Endothelial cell of umbilical vein (primary cell): ENCODE measurements at regions not wholly inside any gene's neighbourhood (a gene's known extent, or its start where the extent isn't known, plus 50 kb on each side); places are given as distances from the start of the nearest gene placed in this dataset.

Experiments used
- BruUV-seq: library from RNA; stranded (reverse); fragments of 400-500 nt; replicated peaks from 2 replicates; lab custom pipeline; 2021; lab: Mats Ljungman, UMichigan
- CTCF ChIA-PET: fragments of 300-600, 350-600 bp; sonication (Branson Sonifier 250); formaldehyde crosslinking; loops from one replicate; lab custom pipeline; 2021; ENCODE audit warnings: antibody characterized with exemption, inconsistent platforms; lab: Charles Lee
- POLR2A ChIA-PET: fragments of 300-600, 350-600 bp; sonication (Branson Sonifier 250); formaldehyde crosslinking; loops from one replicate; lab custom pipeline; 2021; ENCODE audit warnings: antibody characterized with exemption, inconsistent platforms; lab: Charles Lee
- DNase-seq: peaks from one replicate; pipeline ENCODE4 v3.0.0-alpha.2; 2011; ENCODE audit warnings: low read depth, low spot score
- FAIRE-seq: peaks from 2 replicates; lab custom pipeline; 2011; peaks lifted over from hg19 to GRCh38; lab: Jason Lieb, UNC
- H2AFZ ChIP-seq: 2 replicates; pipeline ENCODE4 v1.6.0; 2012; ENCODE audit warnings: low read depth, low read length, control low read depth, inconsistent platforms
- H3K27ac ChIP-seq: 2 replicates; pipeline ENCODE4 v1.5.1; 2011; ENCODE audit warnings: low read depth, mild to moderate bottlenecking, control low read depth, low read length, moderate library complexity; ENCODE audit not compliant: insufficient read depth
- H3K27me3 ChIP-seq, 2 experiments: 2 replicates each; pipeline versions ENCODE4 v1.6.0 to v1.6.1; 2011; ENCODE audit warnings: low read length in 2 of 2, mixed read lengths in 1 of 2; ENCODE audit not compliant: control insufficient read depth in 2 of 2, insufficient read depth in 2 of 2
- H3K36me3 ChIP-seq, 2 experiments: 2 replicates in 1 of 2; 3 replicates in 1 of 2; pipeline ENCODE4 v1.5.1; 2011; ENCODE audit warnings: low read length in 2 of 2, mild to moderate bottlenecking in 1 of 2, moderate library complexity in 1 of 2; ENCODE audit not compliant: control insufficient read depth in 2 of 2, insufficient read depth in 2 of 2; ENCODE audit errors: extremely low read depth in 1 of 2
- H3K4me1 ChIP-seq: 3 replicates; pipeline ENCODE4 v1.5.1; 2011; ENCODE audit warnings: mild to moderate bottlenecking, low read length; ENCODE audit not compliant: control insufficient read depth, insufficient read depth; ENCODE audit errors: extremely low read depth
- H3K4me2 ChIP-seq: 2 replicates; pipeline ENCODE4 v1.6.1; 2011; ENCODE audit warnings: low read length, control low read depth, mixed read lengths; ENCODE audit not compliant: insufficient read depth
- H3K4me3 ChIP-seq, 3 experiments: fragments of 200-600 bp in 1 of 3; sonication (generic), shearing (Covaris generic) in 1 of 3; replicated peaks in 1 of 3; 2 replicates each; pipeline ENCODE4 v1.5.1; 2011 to 2016; ENCODE audit warnings: control low read depth in 3 of 3, low read length in 3 of 3, mild to moderate bottlenecking in 2 of 3, inconsistent platforms in 1 of 3, low read depth in 1 of 3, moderate library complexity in 1 of 3; ENCODE audit not compliant: insufficient read depth in 1 of 3
- H3K79me2 ChIP-seq: 2 replicates; pipeline ENCODE4 v1.6.0; 2012; ENCODE audit warnings: low read length, inconsistent platforms; ENCODE audit not compliant: control insufficient read depth, insufficient read depth
- H3K9ac ChIP-seq: replicated peaks from 2 replicates; pipeline ENCODE3; 2011; ENCODE audit warnings: low read length, control low read depth; ENCODE audit not compliant: insufficient read depth; ENCODE audit errors: extremely low read depth
- H3K9me1 ChIP-seq: replicated peaks from 3 replicates; pipeline ENCODE4 v1.6.0; 2011; ENCODE audit warnings: mild to moderate bottlenecking, low read length; ENCODE audit not compliant: control insufficient read depth, insufficient read depth; ENCODE audit errors: extremely low read depth
- H3K9me3 ChIP-seq: replicated peaks from 2 replicates; pipeline ENCODE4 v1.5.1; 2012; ENCODE audit warnings: low read length, inconsistent platforms; ENCODE audit not compliant: control insufficient read depth, insufficient read depth
- H4K20me1 ChIP-seq: replicated peaks from 2 replicates; pipeline ENCODE3; 2011; ENCODE audit warnings: mild to moderate bottlenecking, low read length; ENCODE audit not compliant: control insufficient read depth, insufficient read depth; ENCODE audit errors: extremely low read depth
- CTCF ChIP-seq, 2 donors: IDR thresholded peaks; 1 replicate in 1 of 2; 2 replicates in 1 of 2; pipeline ENCODE4 v1.5.1; 2011; ENCODE audit warnings: low read length in 2 of 2, mild to moderate bottlenecking in 2 of 2, moderate library complexity in 2 of 2, control low read depth in 1 of 2, inconsistent platforms in 1 of 2, low read depth in 1 of 2; ENCODE audit not compliant: insufficient read depth in 1 of 2; ENCODE audit errors: extremely low read depth in 1 of 2
- EZH2 ChIP-seq: IDR thresholded peaks from 2 replicates; pipeline ENCODE4 v1.6.1; 2012; ENCODE audit warnings: borderline replicate concordance, low read depth, mild to moderate bottlenecking, moderate library complexity, low read length, inconsistent platforms; ENCODE audit not compliant: severe bottlenecking
- FOS ChIP-seq: IDR thresholded peaks from 2 replicates; pipeline ENCODE4 v1.6.1; 2011; ENCODE audit warnings: mild to moderate bottlenecking, low read length, moderate library complexity, borderline replicate concordance; ENCODE audit not compliant: insufficient read depth
- GATA2 ChIP-seq: IDR thresholded peaks from 2 replicates; pipeline ENCODE4 v1.7.0; 2011; ENCODE audit warnings: low read depth, mild to moderate bottlenecking, moderate library complexity, mixed read lengths, low read length; ENCODE audit not compliant: insufficient read length, insufficient read depth
- JUN ChIP-seq: IDR thresholded peaks from 2 replicates; pipeline ENCODE4 v1.6.1; 2011; ENCODE audit warnings: borderline replicate concordance, low read depth; ENCODE audit not compliant: insufficient read length, insufficient read depth
- MAX ChIP-seq: IDR thresholded peaks from 2 replicates; pipeline ENCODE4 v1.6.1; 2011; ENCODE audit not compliant: insufficient read depth, insufficient read length
- MYC ChIP-seq: IDR thresholded peaks from one replicate; pipeline ENCODE4 v1.6.1; 2011; ENCODE audit warnings: mild to moderate bottlenecking, low read depth, low read length
- POLR2A ChIP-seq: IDR thresholded peaks from 2 replicates; pipeline ENCODE4 v1.6.1; 2012; ENCODE audit warnings: low read depth, mild to moderate bottlenecking, control low read depth, low read length
- POLR2AphosphoS5 ChIP-seq: IDR thresholded peaks from 2 replicates; pipeline ENCODE4 v1.6.1; 2012; ENCODE audit warnings: low read depth, mild to moderate bottlenecking, control low read depth, low read length, moderate library complexity; ENCODE audit not compliant: insufficient read depth
- dilution Hi-C: fragments of 300-500 bp; cut with MboI; formaldehyde crosslinking; loops from one replicate; pipeline ENCODE4 v1.15.0; 2019; ENCODE audit warnings: low sequenced_read_pairs; ENCODE audit not compliant: extremely low pct_ligation_motif_present
- intact Hi-C: fragments of 100-400 bp; cut with micrococcal nuclease; formaldehyde crosslinking; loops from one replicate; pipeline ENCODE4 v1.10.0; 2022

- Histone ChIP-seq H3K36me3 (no peaks in the 10 kb centered on the region), H3K27me3 (no peaks in the 10 kb centered on the region), H3K27ac (no peak overlapping the region), H3K79me2 (no peaks in the 10 kb centered on the region), H4K20me1 (no peaks in the 10 kb centered on the region), H3K9me3 (no peaks in the 10 kb centered on the region), H3K4me1 (no peaks in the 10 kb centered on the region), H3K9ac (no peak overlapping the region), H3K9me1 (no peaks in the 10 kb centered on the region), H2AFZ (no peak overlapping the region), H3K4me2 (no peak overlapping the region), H3K4me3 (no peak overlapping the region)
- ChIA-PET POLR2A (no interaction called here), CTCF (no interaction called here)
- TF ChIP-seq EZH2 (no peak), MYC (no peak), JUN (no peak), GATA2 (no peak), POLR2AphosphoS5 (no peak), POLR2A (no peak)
- no TSS peak for BruUV-seq
- no peak for DNase-seq
- intact Hi-C loops (no loop called here), dilution Hi-C loops (no loop called here)
- FAIRE-seq = no peak
Observed at GRCh38 chr18:69120833-69121232, 279.9 kb upstream of the DOK6 start.

GRCh38 chr18:69123421-69123820 is 277.3 kb upstream of the DOK6 start:
- no peak overlapping the region for H3K4me3 ChIP-seq
- H3K36me3 ChIP-seq = no peaks in the 10 kb centered on the region
- intact Hi-C loops = no loop called here
- H3K4me2 ChIP-seq = no peak overlapping the region
- H3K9me3 ChIP-seq = no peaks in the 10 kb centered on the region
- no peak overlapping the region for H2AFZ ChIP-seq
- TF ChIP-seq POLR2A (no peak), JUN (no peak), GATA2 (no peak), MAX (no peak), MYC (no peak), CTCF (IDR thresholded peaks at IDR 0.05; ENCODE audit: extremely low read depth in 1 of 2, insufficient read depth in 1 of 2, low read depth in 1 of 2, low read length in 2 of 2) (no peak), FOS (no peak), EZH2 (no peak), POLR2AphosphoS5 (no peak)
- FAIRE-seq (no peak), DNase-seq (no peak)
- H3K9me1 ChIP-seq = no peaks in the 10 kb centered on the region
- H4K20me1 ChIP-seq = no peaks in the 10 kb centered on the region
- H3K27ac ChIP-seq = no peak overlapping the region
- POLR2A ChIA-PET = no interaction called here
- H3K9ac ChIP-seq = no peak overlapping the region
- CTCF ChIA-PET = no interaction called here
- dilution Hi-C loops = no loop called here
- H3K79me2 ChIP-seq = no peaks in the 10 kb centered on the region
- no peaks in the 10 kb centered on the region for H3K4me1 ChIP-seq
- BruUV-seq = no TSS peak
- no peaks in the 10 kb centered on the region for H3K27me3 ChIP-seq
